DMS153 treated with DMSO at 0.1 percent for 48 hours (cell line): ENCODE measurements at regions not wholly inside any gene's neighbourhood (a gene's known extent, or its start where the extent isn't known, plus 50 kb on each side); places are given as distances from the start of the nearest gene placed in this dataset.
"Not testable (repeated sequence)": the region's sequence is repeated elsewhere in the genome, so short reads cannot be mapped to it uniquely, and the experiment has no call there.

Source experiments
- DNase-seq: peaks from one replicate; lab custom pipeline; 2025; ENCODE audit not compliant: unreplicated experiment; lab: John Stamatoyannopoulos, UW

- DNase-seq = no peak
These were observed 71.8 kb downstream of the LARP7 start for GRCh38 chr4:112708772-112709171.

- no peak for DNase-seq
These were observed 78.3 kb downstream of the LARP7 start for GRCh38 chr4:112714922-112715901.

GRCh38 chr4:112717856-112718255 lies 80.9 kb downstream of the LARP7 start:
- no peak for DNase-seq

GRCh38 chr4:112721627-112722026 lies 84.7 kb downstream of the LARP7 start:
- DNase-seq = no peak

- DNase-seq = no peak
These were observed 89.1 kb downstream of the LARP7 start for GRCh38 chr4:112726041-112726440.

- DNase-seq = not testable (repeated sequence)
These were observed 90.8 kb downstream of the LARP7 start for GRCh38 chr4:112727728-112728127.

GRCh38 chr4:112731715-112732114 lies 94.8 kb downstream of the LARP7 start:
- DNase-seq = no peak

GRCh38 chr4:112732142-112732541 lies 95.2 kb downstream of the LARP7 start:
- DNase-seq = no peak

GRCh38 chr4:112735474-112735951 lies 98.6 kb downstream of the LARP7 start:
- no peak for DNase-seq

- DNase-seq = no peak
These were observed 99.8 kb downstream of the LARP7 start for GRCh38 chr4:112736718-112737135.

- DNase-seq = no peak
These were observed 102.5 kb downstream of the LARP7 start for GRCh38 chr4:112739442-112739841.

GRCh38 chr4:112747036-112747435 lies 110.1 kb downstream of the LARP7 start:
- no peak for DNase-seq

- DNase-seq = no peak
These were observed 111.5 kb downstream of the LARP7 start for GRCh38 chr4:112748352-112748878.

- not testable (repeated sequence) for DNase-seq
These were observed 113.8 kb downstream of the LARP7 start for GRCh38 chr4:112750749-112751148.

GRCh38 chr4:112751447-112751846 lies 114.5 kb downstream of the LARP7 start:
- no peak for DNase-seq

GRCh38 chr4:112752061-112752460 lies 115.1 kb downstream of the LARP7 start:
- no peak for DNase-seq

- DNase-seq = no peak
These were observed 115.6 kb downstream of the LARP7 start for GRCh38 chr4:112752510-112752909.

GRCh38 chr4:112753333-112753732 lies 116.4 kb downstream of the LARP7 start:
- DNase-seq = no peak

GRCh38 chr4:112759313-112759712 lies 122.4 kb downstream of the LARP7 start:
- DNase-seq = no peak

GRCh38 chr4:112765317-112765974 lies 128.5 kb downstream of the LARP7 start:
- DNase-seq = no peak

- no peak for DNase-seq
These were observed 129.5 kb downstream of the LARP7 start for GRCh38 chr4:112766422-112766821.

GRCh38 chr4:112767386-112767785 lies 130.4 kb downstream of the LARP7 start:
- DNase-seq = no peak
